Esophagus muscularis mucosa (tissue), 4 donors: ENCODE measurements at regions not wholly inside any gene's neighbourhood (a gene's known extent, or its start where the extent isn't known, plus 50 kb on each side); places are given as distances from the start of the nearest gene placed in this dataset.

Experiments
- DNase-seq: peaks from one replicate; pipeline ENCODE4 v3.0.0-alpha.2; 2017; ENCODE audit errors: extremely low spot score
- H3K27ac ChIP-seq, 4 donors: fragments of 200-600 bp; sonication (generic); replicated peaks in 1 of 4; 1 replicate in 3 of 4; 2 replicates in 1 of 4; pipeline ENCODE4 v1.5.1; 2016 to 2019; ENCODE audit warnings: mild to moderate bottlenecking in 1 of 4
- H3K27me3 ChIP-seq, 4 donors: fragments of 200-600 bp; sonication (generic); one replicate each; pipeline versions ENCODE4 v1.5.1 to v1.6.0; 2016 to 2019
- H3K36me3 ChIP-seq, 4 donors: fragments of 200-600 bp; sonication (generic); one replicate each; pipeline ENCODE4 v1.5.1; 2016 to 2019
- H3K4me1 ChIP-seq, 4 donors: fragments of 200-600 bp; sonication (generic); one replicate each; pipeline ENCODE4 v1.5.1; 2016 to 2019
- H3K4me3 ChIP-seq, 4 donors: fragments of 200-600 bp; sonication (generic); 1 replicate in 2 of 4; 2 replicates in 2 of 4; pipeline ENCODE4 v1.5.1; 2016 to 2019; ENCODE audit warnings: mild to moderate bottlenecking in 4 of 4, moderate library complexity in 1 of 4
- H3K9me3 ChIP-seq, 4 donors: fragments of 200-600 bp; sonication (generic); 1 replicate in 3 of 4; 2 replicates in 1 of 4; pipeline ENCODE4 v1.5.1; 2016 to 2019
- CTCF ChIP-seq, 3 experiments: fragments of 200-600 bp in 2 of 3; fragments of 450-650 bp in 1 of 3; sonication (generic) in 2 of 3; IDR thresholded peaks; one replicate each; pipeline ENCODE4 v1.5.1; 2017 to 2019; ENCODE audit warnings: antibody characterized with exemption in 3 of 3, mild to moderate bottlenecking in 2 of 3, moderate library complexity in 1 of 3
- EP300 ChIP-seq: sonication (generic); formaldehyde crosslinking; IDR thresholded peaks from one replicate; pipeline ENCODE4 v1.6.1; 2017; ENCODE audit warnings: antibody characterized with exemption
- POLR2A ChIP-seq: fragments of 450-650 bp; IDR thresholded peaks from one replicate; pipeline ENCODE4 v1.6.1; 2017; ENCODE audit warnings: antibody characterized with exemption, moderate library complexity, mild to moderate bottlenecking, low read depth
- POLR2AphosphoS5 ChIP-seq, 2 donors: sonication (generic); formaldehyde crosslinking; IDR thresholded peaks; one replicate each; pipeline ENCODE4 v1.6.1; 2017; ENCODE audit warnings: antibody characterized with exemption in 2 of 2
- WGBS: methylation state at CpG from one replicate; pipeline ENCODE4 v1.1.5; 2018; 5-methylcytosine and 5-hydroxymethylcytosine counted together
- intact Hi-C: fragments of 100-400 bp; cut with DNase I; formaldehyde crosslinking; loops from one replicate; pipeline ENCODE4 v1.15.1; 2023

DNA sequence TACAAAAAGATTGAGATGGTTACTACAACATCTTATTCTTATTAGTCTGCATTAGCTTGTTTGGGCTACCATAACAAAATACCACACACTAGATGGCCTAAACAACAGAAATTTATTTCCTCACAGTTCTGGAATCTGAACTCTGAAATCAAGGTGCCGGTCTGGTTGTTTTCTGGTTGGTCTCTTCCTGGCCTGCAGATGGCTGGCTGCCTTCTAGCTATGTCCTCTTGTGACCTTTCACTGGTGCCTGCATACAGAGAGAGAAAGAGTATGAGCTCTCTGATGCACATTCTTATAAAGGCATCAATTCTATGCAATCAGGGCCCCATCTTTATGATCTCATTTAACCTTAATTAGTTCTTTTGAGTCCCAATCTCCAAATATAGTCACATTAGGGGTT lies 696.5 kb downstream of the TDRD15 start:
- peaks cover 5 to 18% (median 7%) of the 10 kb centered on the region in 4 donors for H3K4me1 ChIP-seq
- no peaks in the 10 kb centered on the region for H3K27me3 ChIP-seq
- no peaks in the 10 kb centered on the region for H3K36me3 ChIP-seq
- intact Hi-C loops: no loop called here
- no peak overlapping the region for H3K4me3 ChIP-seq
- WGBS: 86% methylated on average over 1 of the region's 1 CpG
- H3K27ac ChIP-seq: no peak overlapping the region
- H3K9me3 ChIP-seq: no peaks in the 10 kb centered on the region
- DNase-seq: no peak
- no peak for TF ChIP-seq CTCF (IDR thresholded peaks at IDR 0.05)
- TF ChIP-seq POLR2A: no peak
- TF ChIP-seq EP300: no peak
- no peak for TF ChIP-seq POLR2AphosphoS5 (IDR thresholded peaks at IDR 0.05)

DNA sequence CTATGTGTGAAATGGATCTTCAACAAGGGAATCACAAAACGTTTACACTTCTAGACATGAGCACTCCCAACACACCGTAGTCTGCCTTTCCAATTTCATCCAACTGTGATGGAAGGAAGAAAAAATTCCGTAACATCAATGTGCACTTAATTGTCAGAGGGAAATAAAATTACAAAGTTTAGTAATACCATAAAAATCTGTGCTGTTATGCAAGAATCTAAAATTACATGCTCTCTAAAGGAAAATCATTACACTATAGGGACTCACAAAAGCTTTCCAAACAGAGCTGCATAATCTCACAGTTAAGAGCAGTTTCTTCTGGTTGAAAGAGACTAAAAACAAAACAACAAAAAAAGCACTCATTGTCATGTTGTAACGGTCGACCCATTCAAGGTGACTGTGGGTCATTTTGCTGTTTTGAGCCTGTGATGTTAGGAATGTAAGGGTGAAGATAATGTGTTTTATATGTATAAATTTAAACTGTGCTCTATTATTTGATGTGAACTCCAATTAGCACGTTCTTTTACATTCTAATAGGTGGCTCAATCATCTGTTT lies 698.0 kb downstream of the TDRD15 start:
- Histone ChIP-seq H3K27me3 (no peaks in the 10 kb centered on the region), H3K4me1 (peaks cover 5 to 18% (median 7%) of the 10 kb centered on the region in 4 donors), H3K27ac (no peak overlapping the region), H3K4me3 (no peak overlapping the region), H3K9me3 (no peaks in the 10 kb centered on the region), H3K36me3 (no peaks in the 10 kb centered on the region)
- DNase-seq: no peak
- intact Hi-C loops: no loop called here
- no peak for TF ChIP-seq POLR2A
- TF ChIP-seq POLR2AphosphoS5 (IDR thresholded peaks at IDR 0.05): no peak
- TF ChIP-seq EP300: no peak
- TF ChIP-seq CTCF (IDR thresholded peaks at IDR 0.05): no peak
- WGBS: 31% methylated on average over 6 of the region's 6 CpGs

DNA sequence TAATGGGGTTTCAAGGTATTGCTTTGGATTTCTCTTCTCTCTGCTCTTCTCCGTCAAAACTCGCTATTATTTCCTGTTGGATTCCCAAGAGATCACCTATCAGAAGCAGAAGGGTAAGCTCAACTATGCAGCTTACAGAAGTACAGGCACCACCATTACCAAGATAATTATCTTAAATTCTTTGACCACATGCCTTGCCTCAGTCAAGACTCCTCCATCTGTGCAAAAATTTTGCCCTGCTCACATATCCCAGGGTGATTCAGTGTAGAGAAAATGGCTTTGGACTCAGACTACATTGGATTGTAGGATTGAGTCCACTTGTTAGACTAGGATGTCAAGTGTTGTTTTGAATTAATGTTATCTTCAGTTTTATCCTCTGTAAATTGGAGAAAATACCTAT lies 698.7 kb downstream of the TDRD15 start:
- no peak for DNase-seq
- intact Hi-C loops: no loop called here
- H3K9me3 ChIP-seq: no peaks in the 10 kb centered on the region
- H3K27ac ChIP-seq: no peak overlapping the region
- peaks cover 5 to 18% (median 7%) of the 10 kb centered on the region in 4 donors for H3K4me1 ChIP-seq
- no peaks in the 10 kb centered on the region for H3K27me3 ChIP-seq
- WGBS: 59% methylated on average over 2 of the region's 2 CpGs
- H3K4me3 ChIP-seq: no peak overlapping the region
- TF ChIP-seq POLR2A (no peak), CTCF (IDR thresholded peaks at IDR 0.05) (no peak), POLR2AphosphoS5 (IDR thresholded peaks at IDR 0.05) (no peak), EP300 (no peak)
- H3K36me3 ChIP-seq: no peaks in the 10 kb centered on the region

- Histone ChIP-seq H3K36me3 (no peaks in the 10 kb centered on the region), H3K27me3 (no peaks in the 10 kb centered on the region), H3K9me3 (no peaks in the 10 kb centered on the region), H3K4me1 (peaks cover 0 to 19% (median 10%) of the 10 kb centered on the region in 4 donors), H3K4me3 (no peak overlapping the region), H3K27ac (no peak overlapping the region)
- TF ChIP-seq CTCF (IDR thresholded peaks at IDR 0.05): no peak
- TF ChIP-seq POLR2A: no peak
- no peak for TF ChIP-seq POLR2AphosphoS5 (IDR thresholded peaks at IDR 0.05)
- no peak for DNase-seq
- intact Hi-C loops: no loop called here
- WGBS: 88% methylated on average over 2 of the region's 2 CpGs
Measured at GRCh38 chr2:21833767-21834166, 710.0 kb downstream of the TDRD15 start.

DNA sequence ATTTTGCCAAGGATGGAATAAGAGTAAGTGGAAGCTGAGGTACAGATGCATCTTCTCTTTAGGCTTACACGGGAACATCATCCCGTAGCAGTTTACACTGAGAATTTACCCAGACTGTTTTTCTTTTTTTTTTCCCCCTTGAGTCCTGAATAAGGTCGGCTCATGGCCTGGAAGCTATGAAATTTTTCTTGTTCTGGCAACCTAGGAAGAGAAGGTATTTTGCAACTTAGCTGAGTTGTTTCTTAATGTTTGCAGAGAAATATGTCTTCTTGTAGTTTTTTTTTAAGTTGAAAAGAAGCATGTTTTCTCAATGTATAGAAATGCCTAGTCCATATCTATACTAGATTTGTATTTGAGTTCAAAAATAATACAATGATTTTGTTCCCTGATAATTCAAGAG lies 712.5 kb downstream of the TDRD15 start:
- intact Hi-C loops: no loop called here

More for the DNA sequence above, 712.5 kb downstream of the TDRD15 start:
- H3K27me3 ChIP-seq: no peaks in the 10 kb centered on the region
- H3K36me3 ChIP-seq: no peaks in the 10 kb centered on the region
- H3K4me3 ChIP-seq: no peak overlapping the region
- DNase-seq: no peak
- no peaks in the 10 kb centered on the region for H3K9me3 ChIP-seq
- no peak for TF ChIP-seq POLR2A
- TF ChIP-seq POLR2AphosphoS5 (IDR thresholded peaks at IDR 0.05): no peak
- TF ChIP-seq EP300: no peak
- no peak for TF ChIP-seq CTCF (IDR thresholded peaks at IDR 0.05)
- H3K4me1 ChIP-seq: peaks cover 0 to 19% (median 10%) of the 10 kb centered on the region in 4 donors
- 87% methylated on average over 3 of the region's 3 CpGs for WGBS
- no peak overlapping the region for H3K27ac ChIP-seq
